ENCODE measurements at regions not wholly inside any gene's neighbourhood (a gene's known extent, or its start where the extent isn't known, plus 50 kb on each side); places are given as distances from the start of the nearest gene placed in this dataset.

DNA sequence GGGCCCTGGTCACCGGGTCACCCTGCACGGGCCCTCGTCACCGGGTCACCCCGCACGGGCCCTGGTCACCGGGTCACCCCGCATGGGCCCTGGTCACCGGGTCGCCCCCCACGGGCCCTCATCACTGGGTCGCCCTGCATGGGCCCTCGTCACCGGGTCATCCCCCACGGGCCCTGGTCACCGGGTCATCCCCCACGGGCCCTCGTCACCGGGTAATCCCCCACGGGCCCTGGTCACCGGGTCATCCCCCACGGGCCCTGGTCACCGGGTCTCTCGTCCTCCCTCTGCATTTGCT, 77.6 kb downstream of the RIPK4 start:
- no peak overlapping the region for H3K4me3 ChIP-seq (replicated peaks; ENCODE audit: low read depth, low read length)

DNA sequence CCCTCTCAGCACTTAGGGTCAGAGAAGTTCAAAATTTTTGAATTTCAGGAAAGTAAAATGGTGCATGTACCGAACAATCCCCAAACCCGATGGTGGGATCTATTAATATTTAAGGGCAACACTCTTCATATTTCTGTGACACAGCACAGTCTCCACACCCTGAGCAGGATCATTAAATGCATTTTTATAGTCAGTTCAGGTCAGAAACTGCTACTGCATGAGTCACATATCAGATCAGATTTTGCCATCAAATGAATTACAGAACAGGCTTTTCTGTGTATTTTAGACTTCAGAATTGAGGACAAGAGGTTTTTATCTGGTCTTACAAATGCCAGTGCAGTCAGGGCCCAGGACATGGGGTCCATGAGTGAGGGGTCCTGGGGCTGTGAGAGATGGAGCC, 79.2 kb downstream of the RIPK4 start:
- H3K27me3 ChIP-seq (replicated peaks; ENCODE audit: control insufficient read depth, insufficient read depth, low read length), result peaks cover 1% of the 10 kb centered on the region

More for the DNA sequence above, 77.6 kb downstream of the RIPK4 start:
- DNase-seq (ENCODE audit: extremely low read depth, insufficient read length), result no peak
- Histone ChIP-seq H3K36me3 (ENCODE audit: control insufficient read depth, insufficient read depth, low read length) (no peaks in the 10 kb centered on the region), H3K27me3 (replicated peaks; ENCODE audit: control insufficient read depth, insufficient read depth, low read length) (peaks cover 1% of the 10 kb centered on the region)
- TF ChIP-seq, protein P1, sequence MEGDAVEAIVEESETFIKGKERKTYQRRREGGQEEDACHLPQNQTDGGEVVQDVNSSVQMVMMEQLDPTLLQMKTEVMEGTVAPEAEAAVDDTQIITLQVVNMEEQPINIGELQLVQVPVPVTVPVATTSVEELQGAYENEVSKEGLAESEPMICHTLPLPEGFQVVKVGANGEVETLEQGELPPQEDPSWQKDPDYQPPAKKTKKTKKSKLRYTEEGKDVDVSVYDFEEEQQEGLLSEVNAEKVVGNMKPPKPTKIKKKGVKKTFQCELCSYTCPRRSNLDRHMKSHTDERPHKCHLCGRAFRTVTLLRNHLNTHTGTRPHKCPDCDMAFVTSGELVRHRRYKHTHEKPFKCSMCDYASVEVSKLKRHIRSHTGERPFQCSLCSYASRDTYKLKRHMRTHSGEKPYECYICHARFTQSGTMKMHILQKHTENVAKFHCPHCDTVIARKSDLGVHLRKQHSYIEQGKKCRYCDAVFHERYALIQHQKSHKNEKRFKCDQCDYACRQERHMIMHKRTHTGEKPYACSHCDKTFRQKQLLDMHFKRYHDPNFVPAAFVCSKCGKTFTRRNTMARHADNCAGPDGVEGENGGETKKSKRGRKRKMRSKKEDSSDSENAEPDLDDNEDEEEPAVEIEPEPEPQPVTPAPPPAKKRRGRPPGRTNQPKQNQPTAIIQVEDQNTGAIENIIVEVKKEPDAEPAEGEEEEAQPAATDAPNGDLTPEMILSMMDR (IDR thresholded peaks at IDR 0.05; ENCODE audit: insufficient read depth, low read length, poor library complexity, severe bottlenecking), result no peak

DNA sequence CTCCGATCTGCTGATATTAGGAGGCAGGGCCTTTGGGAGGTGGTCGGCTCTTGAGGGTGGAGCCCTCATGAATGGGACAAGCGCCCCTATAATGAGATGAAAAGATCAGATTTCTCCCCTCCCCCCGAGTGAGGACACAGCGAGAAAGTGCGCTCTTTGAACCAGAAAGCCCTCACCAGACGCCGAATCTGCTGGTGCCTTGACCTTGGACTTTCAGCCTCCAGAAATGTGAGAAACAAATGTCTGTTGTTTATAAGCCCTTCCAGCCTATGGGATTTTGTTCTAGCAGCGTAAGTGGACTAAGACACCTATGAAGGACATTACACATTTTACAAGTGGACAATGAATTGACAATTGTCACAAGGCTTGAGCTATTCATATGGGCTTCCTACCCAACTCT, 80.2 kb downstream of the RIPK4 start:
- no peak for DNase-seq (ENCODE audit: extremely low read depth, insufficient read length)
- peaks cover 1% of the 10 kb centered on the region for H3K27me3 ChIP-seq (replicated peaks; ENCODE audit: control insufficient read depth, insufficient read depth, low read length)
- H3K4me3 ChIP-seq (replicated peaks; ENCODE audit: low read depth, low read length), result no peak overlapping the region
- TF ChIP-seq, protein P1 (IDR thresholded peaks at IDR 0.05; ENCODE audit: insufficient read depth, low read length, poor library complexity, severe bottlenecking), result no peak
- H3K36me3 ChIP-seq (ENCODE audit: control insufficient read depth, insufficient read depth, low read length), result no peaks in the 10 kb centered on the region

More for the DNA sequence above, 79.2 kb downstream of the RIPK4 start:
- Histone ChIP-seq H3K36me3 (ENCODE audit: control insufficient read depth, insufficient read depth, low read length) (no peaks in the 10 kb centered on the region), H3K4me3 (replicated peaks; ENCODE audit: low read depth, low read length) (no peak overlapping the region)
- TF ChIP-seq, protein P1 (IDR thresholded peaks at IDR 0.05; ENCODE audit: insufficient read depth, low read length, poor library complexity, severe bottlenecking), result no peak
- DNase-seq (ENCODE audit: extremely low read depth, insufficient read length), result no peak

DNA sequence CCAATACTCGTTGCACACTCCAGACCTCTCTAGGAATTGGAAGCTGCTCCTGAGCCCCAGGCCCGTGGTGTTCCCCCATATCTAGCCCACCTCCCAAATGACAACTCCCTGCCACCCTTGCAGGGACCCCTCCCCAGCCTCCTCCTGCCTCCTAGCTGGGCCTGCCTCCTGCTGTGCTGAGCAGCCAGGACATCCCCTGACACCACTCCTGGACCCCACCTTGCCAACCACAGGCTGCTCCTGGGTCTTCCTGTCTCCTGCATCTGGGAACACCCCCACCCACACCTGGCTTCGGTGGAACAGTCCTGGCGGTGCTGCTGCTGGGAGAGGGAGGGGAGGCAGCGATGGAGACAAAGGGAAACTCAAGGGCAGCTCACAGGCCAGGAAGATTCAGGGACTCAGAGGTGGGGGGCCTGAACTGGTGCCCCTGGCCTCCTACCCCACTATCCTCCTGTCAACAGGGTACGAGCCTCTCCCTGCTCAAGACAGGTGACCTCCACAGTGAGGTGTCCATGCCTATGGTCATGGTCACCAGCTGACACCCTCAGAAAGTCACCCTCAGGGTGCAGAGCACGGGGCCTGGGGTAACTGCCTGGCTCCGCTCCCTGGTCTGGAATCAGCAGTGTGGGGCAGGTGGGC, 81.2 kb downstream of the RIPK4 start:
- DNase-seq (ENCODE audit: extremely low read depth, insufficient read length), result no peak
- TF ChIP-seq, protein P1 (IDR thresholded peaks at IDR 0.05; ENCODE audit: insufficient read depth, low read length, poor library complexity, severe bottlenecking), result no peak
- Histone ChIP-seq H3K27me3 (replicated peaks; ENCODE audit: control insufficient read depth, insufficient read depth, low read length) (no peaks in the 10 kb centered on the region; the same call in 1 of the 2 replicates), H3K36me3 (ENCODE audit: control insufficient read depth, insufficient read depth, low read length) (no peaks in the 10 kb centered on the region), H3K4me3 (replicated peaks; ENCODE audit: low read depth, low read length) (no peak overlapping the region)

DNA sequence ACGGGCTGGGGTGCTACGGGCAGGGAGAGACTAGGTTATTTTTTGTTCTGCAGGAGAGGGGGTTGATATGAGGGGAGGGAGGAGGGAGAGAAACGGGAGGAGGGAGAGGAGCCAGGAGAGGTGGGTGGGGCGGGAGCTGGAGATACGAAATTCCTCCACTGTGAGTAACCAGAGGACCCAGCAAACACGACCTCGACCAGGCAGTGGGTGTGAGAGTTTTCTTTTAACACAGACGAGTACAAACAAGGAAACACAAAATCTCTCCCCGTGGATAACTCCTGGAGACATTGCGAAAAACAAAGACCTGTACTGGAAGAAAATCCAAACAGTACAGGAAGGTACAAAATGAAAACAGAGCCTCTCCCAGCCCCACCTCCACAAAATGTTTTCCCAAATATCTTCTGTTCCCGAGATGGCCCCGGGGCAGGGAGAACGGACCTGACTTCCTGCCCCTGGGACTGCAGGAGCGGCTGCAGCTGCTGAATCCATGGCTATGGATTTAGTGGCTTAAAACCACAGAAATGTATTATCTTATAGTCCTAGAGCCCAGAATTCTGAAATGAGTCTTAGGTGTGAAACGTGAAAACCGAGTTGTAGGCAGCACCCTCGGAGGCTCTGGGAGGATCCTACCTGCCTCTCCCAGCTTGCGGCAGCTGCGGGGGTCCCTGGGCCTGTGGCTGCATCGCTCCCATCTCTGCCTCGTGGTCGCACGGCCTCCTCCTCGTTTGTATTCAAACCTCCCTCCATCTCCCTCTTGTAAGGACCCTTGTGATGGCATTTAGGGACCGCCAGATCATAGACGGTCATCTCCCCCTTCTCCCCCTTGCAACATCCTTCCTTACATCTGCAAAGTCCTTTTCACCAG, 82.2 kb downstream of the RIPK4 start:
- DNase-seq (ENCODE audit: extremely low read depth, insufficient read length), result no peak
- TF ChIP-seq, protein P1 (IDR thresholded peaks at IDR 0.05; ENCODE audit: insufficient read depth, low read length, poor library complexity, severe bottlenecking), result no peak
- Histone ChIP-seq H3K4me3 (replicated peaks; ENCODE audit: low read depth, low read length) (no peak overlapping the region), H3K27me3 (replicated peaks; ENCODE audit: control insufficient read depth, insufficient read depth, low read length) (no peaks in the 10 kb centered on the region; the same call in none of the 2 replicates), H3K36me3 (ENCODE audit: control insufficient read depth, insufficient read depth, low read length) (no peaks in the 10 kb centered on the region)
